ENCODE measurements at regions not wholly inside any gene's neighbourhood (a gene's known extent, or its start where the extent isn't known, plus 50 kb on each side); places are given as distances from the start of the nearest gene placed in this dataset.

- Mint-ChIP-seq H3K36me3 (no peaks in the 10 kb centered on the region), H3K4me1 (no peaks in the 10 kb centered on the region), H3K27ac (no peak overlapping the region), H3K9me3 (no peaks in the 10 kb centered on the region), H3K27me3 (ENCODE audit: low read depth) (no peaks in the 10 kb centered on the region; the same call in 1 of the 2 replicates), H3K4me3 (no peak overlapping the region)
- TF ChIP-seq ZNF416 (CRISPR knock-in tag; IDR thresholded peaks at IDR 0.05) (no peak), ATF6 (CRISPR knock-in tag; IDR thresholded peaks at IDR 0.05) (no peak), ZMAT4 (CRISPR knock-in tag; IDR thresholded peaks at IDR 0.05) (no peak), RELA (CRISPR knock-in tag; IDR thresholded peaks at IDR 0.05; ENCODE audit: borderline replicate concordance) (no peak), TCF7 (CRISPR knock-in tag; IDR thresholded peaks at IDR 0.05; ENCODE audit: low read depth) (no peak), SMAD4 (CRISPR knock-in tag; IDR thresholded peaks at IDR 0.05) (no peak), FOXJ3 (CRISPR knock-in tag; IDR thresholded peaks at IDR 0.05; ENCODE audit: borderline replicate concordance) (no peak), KAT7 (CRISPR knock-in tag; IDR thresholded peaks at IDR 0.05; ENCODE audit: borderline replicate concordance) (no peak), USF2 (CRISPR knock-in tag; IDR thresholded peaks at IDR 0.05) (no peak), GRHL2 (CRISPR knock-in tag; IDR thresholded peaks at IDR 0.05; ENCODE audit: insufficient replicate concordance, severe bottlenecking) (no peak), NR3C1 (CRISPR knock-in tag; conservative IDR thresholded peaks at IDR 0.05; ENCODE audit: low read depth) (no peak), MAX (CRISPR knock-in tag; IDR thresholded peaks at IDR 0.05) (no peak), GTF2I (CRISPR knock-in tag; conservative IDR thresholded peaks at IDR 0.05) (no peak), TP53 (CRISPR knock-in tag; IDR thresholded peaks at IDR 0.05) (no peak), CTCF (IDR thresholded peaks at IDR 0.05) (no peak), GABPB1 (CRISPR knock-in tag; IDR thresholded peaks at IDR 0.05) (no peak)
- CTCF ChIA-PET: interaction anchor here (0.7 to 6.3 kb wide), 5 partner anchors 20 to 654 kb away, joined by 3 to 31 read pairs (median 4); no protein-coding TSS in a partner anchor
- DNase-seq (ENCODE audit: low spot score) (no peak), ATAC-seq (no peak)
- POLR2A ChIA-PET: interaction anchor here (0.6 to 0.7 kb wide), 2 partner anchors 1082 to 1088 kb away, joined by 3 to 4 read pairs; no protein-coding TSS in a partner anchor
Observed at GRCh38 chr22:44647141-44647540, 54.9 kb upstream of the PRR5 start.

- ChIA-PET CTCF (interaction anchor here (0.7 to 6.3 kb wide), 6 partner anchors 19 to 654 kb away, joined by 3 to 31 read pairs (median 4); no protein-coding TSS in a partner anchor), POLR2A (interaction anchor here (0.6 to 0.7 kb wide), 2 partner anchors 1081 to 1088 kb away, joined by 3 to 4 read pairs; no protein-coding TSS in a partner anchor)
- DNase-seq (ENCODE audit: low spot score) (no peak), ATAC-seq (no peak)
- no peaks in the 10 kb centered on the region; the same call in 1 of the 2 replicates for H3K27me3 Mint-ChIP-seq (ENCODE audit: low read depth)
- no peaks in the 10 kb centered on the region for H3K9me3 Mint-ChIP-seq
- H3K27ac Mint-ChIP-seq: no peak overlapping the region
- no peak for TF ChIP-seq AFF4 (CRISPR knock-in tag; IDR thresholded peaks at IDR 0.05; ENCODE audit: borderline replicate concordance)
- no peak overlapping the region for H3K4me3 Mint-ChIP-seq
- H3K4me1 Mint-ChIP-seq: no peaks in the 10 kb centered on the region
- H3K36me3 Mint-ChIP-seq: no peaks in the 10 kb centered on the region
Observed at GRCh38 chr22:44646668-44647067, 55.3 kb upstream of the PRR5 start.

Measured in WTC11 (cell line).